ELF-1 (cell line): ENCODE measurements at regions not wholly inside any gene's neighbourhood (a gene's known extent, or its start where the extent isn't known, plus 50 kb on each side); places are given as distances from the start of the nearest gene placed in this dataset.
"Not testable (repeated sequence)": the region's sequence is repeated elsewhere in the genome, so short reads cannot be mapped to it uniquely, and the experiment has no call there.

Experiments
- DNase-seq: peaks from one replicate; pipeline ENCODE4 v3.0.0-alpha.2; 2016; ENCODE audit warnings: low read depth, low spot score

DNA sequence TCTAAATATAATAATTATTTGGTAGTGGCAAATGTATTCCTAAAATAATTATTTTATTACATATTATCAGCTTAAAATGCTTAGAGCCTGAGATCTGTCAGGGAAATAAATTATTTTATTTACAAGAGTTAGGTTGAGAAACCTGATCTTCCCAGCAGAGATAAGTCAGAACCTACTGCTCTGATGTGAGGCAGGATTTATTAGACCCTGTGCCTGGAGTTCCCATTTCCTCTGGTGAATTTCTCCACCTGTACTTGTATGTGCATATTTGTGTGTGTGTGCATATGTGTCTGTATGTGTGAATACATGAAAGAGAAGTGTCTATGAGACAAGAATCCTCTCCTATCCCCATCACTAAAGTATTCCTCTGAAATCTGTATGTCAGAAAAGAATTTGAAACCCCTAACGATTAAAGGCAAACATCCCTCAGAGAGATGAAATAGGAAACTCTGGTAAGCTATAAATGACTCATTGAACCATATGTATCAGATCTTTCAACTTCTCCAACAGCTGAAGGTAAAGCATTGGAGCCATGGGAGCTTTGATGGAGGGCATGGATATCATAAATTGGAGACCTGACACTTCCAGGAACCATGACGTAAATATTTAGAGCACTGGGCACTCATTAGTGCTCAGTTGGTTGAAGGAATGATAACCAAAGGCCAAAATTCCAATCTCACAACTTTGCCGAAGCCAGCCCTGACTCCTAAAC lies 190.9 kb downstream of the XPNPEP1 start:
- DNase-seq: no peak

DNA sequence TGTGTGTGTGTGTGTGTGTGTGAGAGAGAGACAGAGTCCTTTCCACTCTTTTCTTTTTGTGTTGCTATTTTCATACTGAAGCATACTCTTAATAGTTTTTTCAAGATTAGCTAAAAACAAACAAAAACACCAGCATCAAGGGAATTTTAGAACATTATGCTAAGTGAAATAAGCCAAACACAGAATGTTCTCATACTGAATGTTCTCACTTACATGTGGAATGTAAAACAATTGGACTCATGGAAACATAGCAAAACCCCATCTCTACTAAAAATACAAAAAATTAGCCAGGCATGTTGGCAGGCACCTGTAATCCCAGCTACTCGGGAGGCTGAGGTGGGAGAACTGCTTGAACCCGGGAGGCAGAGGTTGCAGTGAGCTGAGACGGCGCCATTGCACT lies 193.4 kb downstream of the XPNPEP1 start:
- DNase-seq: not testable (repeated sequence)

GRCh38 chr10:109727436-109727835 lies 195.9 kb downstream of the XPNPEP1 start:
- DNase-seq: no peak

- DNase-seq: no peak
These were observed 196.8 kb downstream of the XPNPEP1 start for GRCh38 chr10:109726473-109726872.

DNA sequence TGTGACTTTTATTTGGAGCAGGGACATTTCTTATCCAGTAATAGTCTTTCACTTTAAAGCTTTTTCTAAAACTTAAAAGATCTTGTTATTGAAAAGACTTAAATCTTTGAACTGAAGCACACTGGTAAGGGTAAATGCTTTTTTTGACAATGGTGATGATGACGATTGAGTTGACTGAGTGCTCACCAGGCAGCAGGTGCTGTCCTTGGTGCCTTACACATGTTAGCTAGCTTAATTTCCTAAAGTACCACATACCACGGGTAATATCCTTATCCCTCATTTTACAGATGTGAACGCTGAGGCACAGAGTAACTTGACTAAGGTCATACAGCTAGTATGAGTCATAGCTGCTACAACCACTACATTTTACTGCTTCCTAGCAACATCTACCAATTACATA lies 200.0 kb downstream of the XPNPEP1 start:
- DNase-seq: no peak

DNA sequence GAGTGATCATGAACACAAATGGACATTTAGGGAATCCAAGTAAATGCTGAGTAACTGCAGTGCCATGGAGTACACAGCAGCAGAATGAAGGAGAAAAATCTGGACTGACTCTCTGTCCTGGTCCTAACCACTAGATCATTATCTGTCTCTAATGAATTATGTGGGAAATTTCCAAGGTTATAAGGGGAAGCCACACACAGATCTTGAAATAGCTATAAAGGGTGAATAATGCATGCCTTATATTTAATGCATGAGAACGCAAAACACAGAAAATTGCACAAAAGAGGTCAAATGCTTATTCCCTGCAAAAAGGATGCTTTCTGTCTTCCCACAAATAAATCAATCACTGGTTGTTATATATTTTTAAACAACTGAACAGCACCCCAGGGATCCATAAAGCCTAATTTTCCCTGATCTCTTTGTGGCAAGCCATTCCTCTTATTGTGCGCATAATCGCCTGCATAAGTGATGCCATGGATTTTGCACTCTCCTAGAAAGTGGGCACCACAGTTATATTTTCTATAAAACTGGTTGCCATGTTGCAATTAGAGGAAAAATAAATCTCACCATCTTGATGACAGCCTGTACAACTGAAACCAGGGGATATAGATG lies 201.8 kb downstream of the XPNPEP1 start:
- DNase-seq: no peak

GRCh38 chr10:109706026-109706560 lies 217.2 kb downstream of the XPNPEP1 start:
- no peak for DNase-seq

- no peak for DNase-seq
These were observed 221.6 kb downstream of the XPNPEP1 start for GRCh38 chr10:109701633-109702215.

DNA sequence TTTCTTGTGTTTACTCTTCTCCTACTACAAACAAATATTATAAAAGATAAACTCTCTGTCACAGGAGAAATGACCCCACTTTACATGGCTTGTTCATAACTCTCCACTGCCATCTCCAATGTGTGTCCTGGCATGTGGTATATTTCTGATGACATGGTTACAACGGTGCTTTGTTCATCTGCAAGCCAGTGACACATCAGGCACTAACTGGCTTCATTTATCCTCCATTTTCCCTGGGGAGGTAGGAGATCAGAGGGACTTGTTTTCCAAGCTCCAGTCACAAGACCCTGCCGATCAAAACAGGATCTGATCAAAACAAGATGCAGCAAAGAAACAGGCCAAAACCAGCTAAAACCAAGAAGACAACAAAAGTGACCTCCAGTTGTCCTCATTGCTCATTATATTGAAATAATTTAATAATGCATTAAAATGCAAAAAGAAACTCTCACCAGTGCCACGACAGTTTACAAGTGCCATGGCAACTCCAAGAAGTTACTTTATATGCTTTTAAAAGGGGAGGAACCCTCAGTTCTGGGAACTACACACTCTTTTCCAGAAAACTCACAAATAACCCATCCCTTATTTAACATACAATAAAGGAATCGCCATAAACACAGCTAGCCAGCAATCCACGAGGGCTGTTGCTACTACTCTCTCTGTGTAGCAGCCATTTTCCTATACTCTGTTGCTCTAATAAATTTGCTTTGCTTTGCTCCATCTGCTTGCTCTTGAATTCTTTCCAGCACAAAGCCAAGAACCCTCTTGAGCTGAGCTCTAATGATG lies 224.2 kb downstream of the XPNPEP1 start:
- DNase-seq: no peak

GRCh38 chr10:109698086-109698485 lies 225.2 kb downstream of the XPNPEP1 start:
- no peak for DNase-seq

GRCh38 chr10:109696981-109697775 lies 226.1 kb downstream of the XPNPEP1 start:
- no peak for DNase-seq

DNA sequence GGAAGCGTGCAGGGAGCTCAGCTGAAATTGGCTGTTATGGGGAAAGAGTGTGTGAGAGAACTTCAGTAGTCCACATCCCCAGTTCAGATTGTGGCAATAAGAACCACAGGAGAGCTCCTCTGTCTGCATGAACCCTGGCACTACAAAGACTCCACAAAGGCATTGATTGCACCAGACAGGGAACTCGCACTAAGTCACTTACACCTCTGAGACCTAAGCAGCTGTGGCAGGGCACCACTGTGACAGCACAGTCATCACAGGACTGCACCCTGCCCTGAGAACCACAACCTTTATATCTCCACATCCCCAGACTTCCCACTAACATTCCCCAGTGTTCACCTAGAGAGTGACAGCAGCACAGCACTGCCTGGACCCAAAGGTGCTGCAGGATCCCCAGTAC lies 226.8 kb downstream of the XPNPEP1 start:
- no peak for DNase-seq

DNA sequence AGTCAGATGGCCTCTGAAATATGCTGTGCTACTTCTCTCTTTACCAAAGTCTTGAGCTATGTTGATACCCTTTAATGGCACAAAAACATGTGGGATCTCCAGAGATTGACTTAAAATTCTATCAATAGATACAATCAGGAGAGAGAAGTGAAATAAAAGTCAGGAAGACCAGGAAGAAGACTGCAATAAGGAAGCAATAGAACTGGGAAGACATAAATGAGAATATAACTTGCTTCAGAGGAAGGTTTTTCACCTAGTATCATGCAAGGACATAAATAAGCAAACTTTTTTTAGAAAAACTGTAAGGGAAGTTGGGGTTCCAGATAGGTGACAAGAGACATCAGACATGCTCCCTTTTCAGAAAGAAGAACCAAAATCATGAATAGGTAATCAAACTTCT lies 227.3 kb downstream of the XPNPEP1 start:
- no peak for DNase-seq

- no peak for DNase-seq
These were observed 233.5 kb downstream of the XPNPEP1 start for GRCh38 chr10:109689785-109690184.

DNA sequence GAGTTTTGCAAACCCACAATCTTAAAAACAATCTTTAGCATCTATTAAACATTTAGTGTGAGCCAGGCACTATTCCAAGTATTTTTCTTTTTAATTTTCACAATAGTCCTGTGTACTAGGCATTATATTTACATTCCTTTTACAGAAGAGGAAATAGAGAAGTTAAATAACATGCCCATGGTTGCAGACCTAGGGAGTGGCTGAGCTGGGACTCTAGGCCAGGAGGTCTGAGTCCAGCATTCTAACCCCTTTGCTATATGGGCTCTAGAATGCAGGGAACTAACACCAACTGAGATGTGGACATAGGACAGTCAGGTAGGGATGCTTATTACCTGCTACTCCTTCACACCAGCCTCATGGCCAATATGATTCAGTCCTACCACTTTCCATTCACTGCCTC lies 243.8 kb downstream of the XPNPEP1 start:
- no peak for DNase-seq

GRCh38 chr10:109678857-109679256 lies 244.5 kb downstream of the XPNPEP1 start:
- DNase-seq: no peak

- no peak for DNase-seq
These were observed 246.6 kb downstream of the XPNPEP1 start for GRCh38 chr10:109676703-109677102.

DNA sequence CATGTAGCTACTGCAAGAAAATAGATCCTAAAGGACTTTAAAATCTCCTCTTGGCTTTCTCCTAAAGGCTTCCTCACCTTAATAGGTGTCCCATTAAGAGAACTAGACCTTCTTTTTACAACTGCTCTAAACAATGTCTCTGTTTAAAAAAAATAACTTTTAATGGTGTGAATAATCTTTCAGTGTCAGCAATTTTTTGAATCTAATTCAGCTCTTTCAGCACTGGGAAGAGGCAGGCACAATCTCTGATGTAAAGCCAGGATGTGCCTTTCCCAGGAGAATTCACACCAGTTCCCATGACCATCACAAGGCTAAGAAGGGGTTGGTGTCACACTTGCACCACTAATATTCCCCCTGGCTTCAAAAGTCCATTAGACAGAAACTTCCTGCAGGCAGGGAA lies 254.6 kb downstream of the XPNPEP1 start:
- no peak for DNase-seq

GRCh38 chr10:109668154-109668665 lies 255.1 kb downstream of the XPNPEP1 start:
- DNase-seq: no peak

- DNase-seq: no peak
These were observed 258.0 kb downstream of the XPNPEP1 start for GRCh38 chr10:109665321-109665720.

- DNase-seq: no peak
These were observed 258.8 kb downstream of the XPNPEP1 start for GRCh38 chr10:109664554-109664953.
